Left ventricle myocardium inferior (tissue), 1 donor: ENCODE measurements at regions not wholly inside any gene's neighbourhood (a gene's known extent, or its start where the extent isn't known, plus 50 kb on each side); places are given as distances from the start of the nearest gene placed in this dataset.

Experiments used
- DNase-seq: peaks from one replicate; pipeline ENCODE4 v3.0.0-alpha.2; 2020
- H3K27ac ChIP-seq: fragments of 200-600 bp; replicated peaks from 2 replicates; pipeline ENCODE4 v1.8.0; 2021
- H3K27me3 ChIP-seq: fragments of 200-600 bp; 2 replicates; pipeline ENCODE4 v1.8.0; 2021; ENCODE audit warnings: low read depth
- H3K36me3 ChIP-seq: fragments of 200-600 bp; 2 replicates; pipeline ENCODE4 v1.8.0; 2021
- H3K4me1 ChIP-seq: fragments of 200-600 bp; 2 replicates; pipeline ENCODE4 v1.8.0; 2021
- H3K4me3 ChIP-seq: fragments of 200-600 bp; 2 replicates; pipeline ENCODE4 v1.8.0; 2021; ENCODE audit warnings: mild to moderate bottlenecking, moderate library complexity
- H3K9me3 ChIP-seq: fragments of 200-600 bp; replicated peaks from 2 replicates; pipeline ENCODE4 v1.8.0; 2021
- intact Hi-C: fragments of 100-400 bp; cut with micrococcal nuclease; formaldehyde crosslinking; loops from one replicate; pipeline ENCODE4 v1.11.0; 2022
- TF ChIP-seq, protein P1 (sequence below): fragments of 200-600 bp; IDR thresholded peaks from 2 replicates; pipeline ENCODE4 v1.8.0; 2021; ENCODE audit warnings: antibody characterized with exemption, mild to moderate bottlenecking, borderline replicate concordance
- donor health status: DM: no; HTN: yes; CAD: no; lungs with severe emphysema.

DNA sequence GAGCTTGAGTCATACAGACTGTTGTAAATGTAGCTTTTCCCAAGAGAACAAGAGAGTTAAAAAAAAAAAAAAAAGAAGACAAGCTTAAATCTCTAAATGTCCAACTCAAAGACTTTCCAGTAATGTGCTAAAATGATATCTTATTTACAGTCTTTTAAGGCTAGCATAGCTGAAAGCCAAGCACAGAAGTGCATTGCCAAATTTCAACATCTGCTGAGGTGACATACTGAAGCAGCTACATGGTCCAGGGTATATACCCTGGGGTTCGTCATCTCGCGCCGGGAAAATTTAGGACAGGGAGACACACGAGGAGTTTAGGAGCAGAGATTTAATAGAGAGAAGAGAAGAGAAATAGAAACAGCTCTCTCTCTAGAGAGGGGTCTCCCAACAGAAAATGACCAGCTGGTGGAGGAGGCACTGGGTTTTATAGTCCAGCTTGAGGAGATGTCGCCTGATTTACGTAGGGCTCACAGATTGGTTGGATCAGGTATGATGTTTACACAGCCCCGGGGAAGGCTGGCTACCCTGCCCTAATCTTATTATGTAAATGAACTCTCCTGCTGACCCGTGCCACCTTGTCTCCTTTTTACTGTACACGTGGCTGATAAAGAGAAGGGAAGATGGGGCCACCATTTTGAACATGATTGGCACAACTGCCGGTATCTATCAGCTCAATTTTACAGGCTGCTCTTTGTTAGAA is 172.7 kb downstream of the TRIM33 start:
- TF ChIP-seq, protein P1, sequence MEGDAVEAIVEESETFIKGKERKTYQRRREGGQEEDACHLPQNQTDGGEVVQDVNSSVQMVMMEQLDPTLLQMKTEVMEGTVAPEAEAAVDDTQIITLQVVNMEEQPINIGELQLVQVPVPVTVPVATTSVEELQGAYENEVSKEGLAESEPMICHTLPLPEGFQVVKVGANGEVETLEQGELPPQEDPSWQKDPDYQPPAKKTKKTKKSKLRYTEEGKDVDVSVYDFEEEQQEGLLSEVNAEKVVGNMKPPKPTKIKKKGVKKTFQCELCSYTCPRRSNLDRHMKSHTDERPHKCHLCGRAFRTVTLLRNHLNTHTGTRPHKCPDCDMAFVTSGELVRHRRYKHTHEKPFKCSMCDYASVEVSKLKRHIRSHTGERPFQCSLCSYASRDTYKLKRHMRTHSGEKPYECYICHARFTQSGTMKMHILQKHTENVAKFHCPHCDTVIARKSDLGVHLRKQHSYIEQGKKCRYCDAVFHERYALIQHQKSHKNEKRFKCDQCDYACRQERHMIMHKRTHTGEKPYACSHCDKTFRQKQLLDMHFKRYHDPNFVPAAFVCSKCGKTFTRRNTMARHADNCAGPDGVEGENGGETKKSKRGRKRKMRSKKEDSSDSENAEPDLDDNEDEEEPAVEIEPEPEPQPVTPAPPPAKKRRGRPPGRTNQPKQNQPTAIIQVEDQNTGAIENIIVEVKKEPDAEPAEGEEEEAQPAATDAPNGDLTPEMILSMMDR: no peak
- Histone ChIP-seq H3K4me1 (no peaks in the 10 kb centered on the region), H3K9me3 (no peaks in the 10 kb centered on the region), H3K36me3 (no peaks in the 10 kb centered on the region), H3K27me3 (peaks cover 31% of the 10 kb centered on the region), H3K4me3 (no peak overlapping the region), H3K27ac (no peak overlapping the region)
- intact Hi-C loops: no loop called here
- no peak for DNase-seq

DNA sequence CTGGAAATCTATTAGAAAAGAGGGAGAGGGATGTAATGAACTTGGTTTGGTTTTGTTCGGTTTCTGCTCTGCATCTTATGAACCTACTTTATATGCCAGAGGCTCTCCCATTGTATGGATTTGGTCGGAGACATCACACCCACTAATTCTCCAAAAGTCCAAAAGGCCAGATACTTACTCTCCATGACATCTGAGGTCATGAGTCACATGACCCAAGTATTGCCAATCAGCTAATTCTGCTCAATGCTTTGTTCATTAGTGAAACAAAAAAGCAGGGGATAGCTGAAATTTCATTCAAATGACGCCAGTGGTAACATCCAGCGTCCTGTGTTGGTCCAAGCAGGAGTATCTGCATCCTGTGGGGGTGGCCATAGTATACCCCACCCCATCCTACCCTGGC is 173.6 kb downstream of the TRIM33 start:
- DNase-seq: no peak
- no peaks in the 10 kb centered on the region for H3K36me3 ChIP-seq
- H3K4me1 ChIP-seq: no peaks in the 10 kb centered on the region
- H3K4me3 ChIP-seq: no peak overlapping the region
- H3K27ac ChIP-seq: no peak overlapping the region
- intact Hi-C loops: no loop called here
- TF ChIP-seq, protein P1: no peak
- peaks cover 33% of the 10 kb centered on the region for H3K27me3 ChIP-seq
- H3K9me3 ChIP-seq: no peaks in the 10 kb centered on the region

DNA sequence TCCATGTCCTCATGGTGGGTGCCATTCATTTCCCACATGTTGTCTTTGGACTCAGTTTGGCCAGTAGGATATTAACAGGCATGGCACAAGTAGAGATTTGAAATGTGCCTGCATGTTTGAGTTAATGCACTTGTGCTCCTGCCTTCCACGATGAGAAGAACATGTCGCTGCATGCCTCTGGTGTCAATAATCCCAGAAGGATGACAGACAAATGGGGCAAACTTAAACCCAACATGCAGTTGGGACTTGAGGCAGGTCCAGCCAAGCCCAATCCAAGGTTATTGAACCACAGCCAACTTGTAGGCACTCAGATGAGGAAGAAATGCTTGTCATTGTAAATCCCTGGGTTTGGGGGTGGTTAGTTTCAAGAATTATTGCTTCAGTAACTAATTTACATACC is 174.6 kb downstream of the TRIM33 start:
- DNase-seq: no peak
- H3K27ac ChIP-seq: no peak overlapping the region
- H3K4me1 ChIP-seq: no peaks in the 10 kb centered on the region
- intact Hi-C loops: no loop called here
- peaks cover 40% of the 10 kb centered on the region for H3K27me3 ChIP-seq
- TF ChIP-seq, protein P1: no peak
- H3K36me3 ChIP-seq: no peaks in the 10 kb centered on the region
- H3K9me3 ChIP-seq: no peaks in the 10 kb centered on the region
- H3K4me3 ChIP-seq: no peak overlapping the region

- no peak for DNase-seq
- TF ChIP-seq, protein P1: no peak
Observed at GRCh38 chr1:114335273-114335672, 175.7 kb downstream of the TRIM33 start.

DNA sequence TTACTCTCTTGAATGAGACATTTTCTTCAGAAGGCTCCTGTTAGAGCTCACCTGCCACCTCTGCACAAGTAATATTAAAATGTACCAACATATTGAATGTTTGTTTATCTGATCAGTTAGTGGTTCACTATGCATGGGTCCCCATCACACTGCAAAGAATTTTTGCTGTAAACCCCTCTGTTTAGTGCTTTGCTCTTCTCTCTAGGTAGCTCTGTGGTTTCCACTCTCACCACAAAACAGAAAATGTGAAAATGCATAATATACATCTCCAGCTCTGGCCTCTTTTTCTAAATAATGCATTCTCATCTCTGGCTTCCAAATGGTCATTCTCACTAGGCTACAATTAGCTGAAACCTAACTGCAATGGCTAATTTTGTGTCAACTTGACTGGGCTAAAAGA is 176.7 kb downstream of the TRIM33 start:
- Histone ChIP-seq H3K9me3 (no peaks in the 10 kb centered on the region), H3K27ac (no peak overlapping the region), H3K36me3 (no peaks in the 10 kb centered on the region), H3K4me3 (no peak overlapping the region), H3K4me1 (no peaks in the 10 kb centered on the region), H3K27me3 (peaks cover 61% of the 10 kb centered on the region)
- intact Hi-C loops: no loop called here
- DNase-seq: no peak
- TF ChIP-seq, protein P1: no peak

More at GRCh38 chr1:114335273-114335672, 175.7 kb downstream of the TRIM33 start:
- no peaks in the 10 kb centered on the region for H3K4me1 ChIP-seq
- no peaks in the 10 kb centered on the region for H3K9me3 ChIP-seq
- H3K36me3 ChIP-seq: no peaks in the 10 kb centered on the region
- H3K27ac ChIP-seq: no peak overlapping the region
- intact Hi-C loops: no loop called here
- H3K4me3 ChIP-seq: no peak overlapping the region
- peaks cover 51% of the 10 kb centered on the region for H3K27me3 ChIP-seq
